Fibroblast of the conjunctiva (primary cell): ENCODE measurements at regions not wholly inside any gene's neighbourhood (a gene's known extent, or its start where the extent isn't known, plus 50 kb on each side); places are given as distances from the start of the nearest gene placed in this dataset.

Experiments
- DNase-seq: peaks from one replicate; pipeline ENCODE4 v3.0.0-alpha.2; 2010; ENCODE audit warnings: low read depth

- no peak for DNase-seq
Observed at GRCh38 chr2:181305301-181306123, 151.7 kb upstream of the ITGA4 start.

- DNase-seq, result no peak
Observed at GRCh38 chr2:181306785-181307184, 150.4 kb upstream of the ITGA4 start.

- no peak for DNase-seq
Observed at GRCh38 chr2:181307203-181307991, 149.8 kb upstream of the ITGA4 start.

- DNase-seq, result no peak
Observed at GRCh38 chr2:181308766-181309515, 148.2 kb upstream of the ITGA4 start.

- no peak for DNase-seq
Observed at GRCh38 chr2:181309586-181309985, 147.6 kb upstream of the ITGA4 start.

GRCh38 chr2:181310967-181311366, 146.2 kb upstream of the ITGA4 start:
- DNase-seq, result no peak

GRCh38 chr2:181311837-181312236, 145.3 kb upstream of the ITGA4 start:
- DNase-seq, result no peak

- no peak for DNase-seq
Observed at GRCh38 chr2:181312515-181312927, 144.7 kb upstream of the ITGA4 start.

GRCh38 chr2:181313845-181314244, 143.3 kb upstream of the ITGA4 start:
- no peak for DNase-seq

GRCh38 chr2:181314551-181314950, 142.6 kb upstream of the ITGA4 start:
- no peak for DNase-seq

- DNase-seq, result no peak
Observed at GRCh38 chr2:181317511-181317910, 139.7 kb upstream of the ITGA4 start.

GRCh38 chr2:181318504-181319280, 138.5 kb upstream of the ITGA4 start:
- DNase-seq, result no peak

- DNase-seq, result no peak
Observed at GRCh38 chr2:181319286-181319685, 137.9 kb upstream of the ITGA4 start.

GRCh38 chr2:181320638-181321037, 136.5 kb upstream of the ITGA4 start:
- no peak for DNase-seq

- DNase-seq, result no peak
Observed at GRCh38 chr2:181324912-181325311, 132.3 kb upstream of the ITGA4 start.

GRCh38 chr2:181326661-181327060, 130.5 kb upstream of the ITGA4 start:
- no peak for DNase-seq

GRCh38 chr2:181330286-181330685, 126.9 kb upstream of the ITGA4 start:
- DNase-seq, result no peak

GRCh38 chr2:181332044-181332605, 125.1 kb upstream of the ITGA4 start:
- DNase-seq, result no peak

GRCh38 chr2:181334158-181334826, 122.9 kb upstream of the ITGA4 start:
- DNase-seq, result no peak

GRCh38 chr2:181340891-181341290, 116.3 kb upstream of the ITGA4 start:
- DNase-seq, result no peak
